Endothelial cell of umbilical vein (primary cell): ENCODE measurements at regions not wholly inside any gene's neighbourhood (a gene's known extent, or its start where the extent isn't known, plus 50 kb on each side); places are given as distances from the start of the nearest gene placed in this dataset.

ENCODE experiments used
- CTCF ChIP-seq, 2 donors: IDR thresholded peaks; 1 replicate in 1 of 2; 2 replicates in 1 of 2; pipeline ENCODE4 v1.5.1; 2011; ENCODE audit warnings: low read length in 2 of 2, mild to moderate bottlenecking in 2 of 2, moderate library complexity in 2 of 2, control low read depth in 1 of 2, inconsistent platforms in 1 of 2, low read depth in 1 of 2; ENCODE audit not compliant: insufficient read depth in 1 of 2; ENCODE audit errors: extremely low read depth in 1 of 2
- EZH2 ChIP-seq: IDR thresholded peaks from 2 replicates; pipeline ENCODE4 v1.6.1; 2012; ENCODE audit warnings: borderline replicate concordance, low read depth, mild to moderate bottlenecking, moderate library complexity, low read length, inconsistent platforms; ENCODE audit not compliant: severe bottlenecking
- FOS ChIP-seq: IDR thresholded peaks from 2 replicates; pipeline ENCODE4 v1.6.1; 2011; ENCODE audit warnings: mild to moderate bottlenecking, low read length, moderate library complexity, borderline replicate concordance; ENCODE audit not compliant: insufficient read depth
- GATA2 ChIP-seq: IDR thresholded peaks from 2 replicates; pipeline ENCODE4 v1.7.0; 2011; ENCODE audit warnings: low read depth, mild to moderate bottlenecking, moderate library complexity, mixed read lengths, low read length; ENCODE audit not compliant: insufficient read length, insufficient read depth
- JUN ChIP-seq: IDR thresholded peaks from 2 replicates; pipeline ENCODE4 v1.6.1; 2011; ENCODE audit warnings: borderline replicate concordance, low read depth; ENCODE audit not compliant: insufficient read length, insufficient read depth
- MYC ChIP-seq: IDR thresholded peaks from one replicate; pipeline ENCODE4 v1.6.1; 2011; ENCODE audit warnings: mild to moderate bottlenecking, low read depth, low read length
- POLR2A ChIP-seq: IDR thresholded peaks from 2 replicates; pipeline ENCODE4 v1.6.1; 2012; ENCODE audit warnings: low read depth, mild to moderate bottlenecking, control low read depth, low read length
- POLR2AphosphoS5 ChIP-seq: IDR thresholded peaks from 2 replicates; pipeline ENCODE4 v1.6.1; 2012; ENCODE audit warnings: low read depth, mild to moderate bottlenecking, control low read depth, low read length, moderate library complexity; ENCODE audit not compliant: insufficient read depth

- TF ChIP-seq EZH2 (no peak), CTCF (IDR thresholded peaks at IDR 0.05; ENCODE audit: extremely low read depth in 1 of 2, insufficient read depth in 1 of 2, low read depth in 1 of 2, low read length in 2 of 2) (no peak), POLR2AphosphoS5 (no peak), POLR2A (no peak), GATA2 (no peak), FOS (no peak), MYC (no peak), JUN (no peak)
These were observed 67.0 kb upstream of the ATG10 start for GRCh38 chr5:81904861-81905260.
